Activated T-helper 1 cell treated with anti-CD3 and anti-CD28 coated beads, Interleukin-2, amount 50 U/mL, for 16 hours (primary cell): ENCODE measurements at regions not wholly inside any gene's neighbourhood (a gene's known extent, or its start where the extent isn't known, plus 50 kb on each side); places are given as distances from the start of the nearest gene placed in this dataset.
A peak's percentile ranks its signal among the peaks of the same experiment; 100 is the strongest.

Source experiments
- DNase-seq, 2 donors: peaks; one replicate each; pipeline ENCODE4 v3.0.0-alpha.2; 2020; ENCODE audit warnings: low read depth in 1 of 2, low spot score in 1 of 2

GRCh38 chr11:27193434-27194225 lies 153.0 kb downstream of the BBOX1 start:
- DNase-seq, result no peak

GRCh38 chr11:27192184-27192583 lies 151.6 kb downstream of the BBOX1 start:
- no peak for DNase-seq

DNA sequence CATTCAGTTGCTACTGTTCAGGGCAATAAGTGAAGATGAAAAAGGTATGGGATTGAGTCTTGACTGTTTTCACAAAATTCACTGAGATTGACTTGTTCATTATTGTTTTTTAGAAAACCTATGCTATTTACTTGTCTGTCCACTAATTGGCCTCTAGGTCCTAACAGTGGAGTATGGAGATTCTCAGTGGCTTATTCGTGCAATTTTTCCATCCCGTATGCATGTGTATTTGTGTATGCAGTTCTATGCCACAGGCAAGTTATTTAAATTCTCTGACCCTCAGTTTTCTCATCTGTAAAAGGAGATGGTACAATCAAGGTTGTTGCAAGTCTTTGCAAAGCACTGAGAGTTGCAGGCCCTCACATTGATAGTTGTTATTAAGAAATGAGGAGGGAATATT lies 151.0 kb downstream of the BBOX1 start:
- no peak for DNase-seq

DNA sequence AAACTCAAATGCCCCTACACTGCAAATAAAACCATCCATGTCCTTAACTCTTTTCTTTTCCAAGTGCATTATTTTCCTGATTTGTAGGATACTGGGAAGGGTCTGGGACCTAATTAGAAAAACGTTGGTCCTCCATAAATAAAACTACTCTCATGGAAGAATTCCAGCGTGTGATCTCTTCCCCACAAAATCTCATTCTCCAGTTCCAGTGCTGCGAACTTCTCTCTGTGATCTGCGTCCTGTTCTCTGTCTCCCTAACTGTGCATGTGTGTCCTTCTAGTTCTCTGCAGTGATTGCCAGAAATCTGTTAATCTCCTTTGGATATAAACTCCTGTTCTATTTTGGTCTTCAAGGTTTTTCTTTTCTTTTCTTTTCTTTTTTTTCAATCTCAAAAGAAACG lies 148.1 kb downstream of the BBOX1 start:
- DNase-seq, result no peak

GRCh38 chr11:27187848-27188621 lies 147.4 kb downstream of the BBOX1 start:
- DNase-seq, result no peak

GRCh38 chr11:27187075-27187847 lies 146.6 kb downstream of the BBOX1 start:
- DNase-seq, result no peak

- DNase-seq, result no peak
These were observed 146.0 kb downstream of the BBOX1 start for GRCh38 chr11:27186580-27186979.

- DNase-seq, result no peak
These were observed 144.1 kb downstream of the BBOX1 start for GRCh38 chr11:27184458-27185312.

DNA sequence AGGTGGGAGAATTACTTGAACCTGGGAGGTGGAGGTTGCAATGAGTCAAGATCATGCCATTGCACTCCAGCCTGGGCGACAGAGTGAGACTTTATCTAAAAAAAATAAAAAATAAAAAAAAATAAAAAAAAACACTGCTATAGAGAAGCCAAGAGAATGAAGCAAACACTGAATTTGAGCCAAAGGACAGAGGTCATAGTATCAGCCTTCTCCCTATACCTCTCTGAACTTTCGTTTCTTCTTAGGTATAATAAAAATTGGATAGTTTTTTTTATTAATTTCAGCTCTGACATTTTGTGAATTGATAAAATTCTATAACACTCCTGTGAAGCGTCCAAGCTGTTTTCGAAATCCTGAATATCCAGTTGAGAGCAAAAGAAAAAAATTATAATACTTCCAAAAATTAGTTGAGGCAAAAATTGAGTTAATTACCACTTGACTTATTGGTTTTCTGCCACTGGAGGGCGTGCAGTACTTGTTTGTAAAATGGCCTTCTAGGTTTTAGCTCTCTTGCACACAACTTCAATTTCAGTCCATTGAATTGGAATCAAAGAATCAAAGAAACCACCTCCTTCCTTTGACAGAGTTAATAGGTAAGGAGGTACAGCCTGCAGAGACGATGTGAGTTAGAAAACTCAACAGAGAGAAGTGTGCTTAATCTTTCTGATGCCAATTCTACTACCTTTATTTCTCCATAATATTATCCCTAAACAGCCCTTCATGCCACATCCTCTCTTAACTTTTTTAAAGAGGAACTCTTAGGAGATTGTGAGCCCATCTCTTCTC lies 143.2 kb downstream of the BBOX1 start:
- DNase-seq, result peak in 1 of 2 donors; percentile 3

DNA sequence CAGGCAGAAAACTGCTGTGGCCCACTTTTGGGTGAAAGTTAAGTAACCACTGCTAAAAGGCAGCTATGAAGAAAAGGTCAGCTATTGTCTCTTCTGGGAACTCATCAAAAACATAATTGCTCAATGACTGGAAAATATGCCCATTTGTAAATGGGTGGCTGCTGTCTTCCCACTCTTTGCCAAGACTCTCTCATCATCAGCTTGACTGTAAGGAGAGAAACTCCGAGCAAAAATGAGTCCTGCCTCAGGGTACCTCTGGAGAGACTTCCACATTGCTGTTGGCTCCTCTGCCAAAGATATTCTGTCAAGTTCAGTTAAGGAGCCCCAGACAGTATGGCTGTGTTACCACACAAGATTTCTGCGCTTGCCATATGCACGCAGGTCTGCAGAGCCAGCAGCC lies 138.7 kb downstream of the BBOX1 start:
- DNase-seq, result no peak

DNA sequence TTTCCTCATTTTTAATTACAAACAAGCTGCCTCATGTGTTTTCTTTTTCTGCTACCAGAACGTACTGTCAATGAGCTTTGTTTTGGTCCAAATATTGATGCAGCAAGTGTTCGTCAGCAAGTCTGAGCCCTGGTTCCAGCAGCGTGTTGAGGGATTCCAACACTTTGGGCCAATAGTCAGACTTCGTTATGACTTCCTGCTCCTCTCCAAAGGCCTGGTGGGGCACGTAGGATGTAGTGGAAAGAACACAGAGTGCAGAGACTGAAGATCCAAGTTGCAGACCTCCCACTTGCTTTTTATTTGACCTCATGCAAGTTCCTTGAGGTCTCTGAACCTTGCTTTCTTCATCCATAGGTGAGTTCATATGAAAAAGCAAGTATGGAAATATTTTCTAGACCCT lies 138.2 kb downstream of the BBOX1 start:
- DNase-seq, result no peak
